ENCODE measurements at regions not wholly inside any gene's neighbourhood (a gene's known extent, or its start where the extent isn't known, plus 50 kb on each side); places are given as distances from the start of the nearest gene placed in this dataset.

DNA sequence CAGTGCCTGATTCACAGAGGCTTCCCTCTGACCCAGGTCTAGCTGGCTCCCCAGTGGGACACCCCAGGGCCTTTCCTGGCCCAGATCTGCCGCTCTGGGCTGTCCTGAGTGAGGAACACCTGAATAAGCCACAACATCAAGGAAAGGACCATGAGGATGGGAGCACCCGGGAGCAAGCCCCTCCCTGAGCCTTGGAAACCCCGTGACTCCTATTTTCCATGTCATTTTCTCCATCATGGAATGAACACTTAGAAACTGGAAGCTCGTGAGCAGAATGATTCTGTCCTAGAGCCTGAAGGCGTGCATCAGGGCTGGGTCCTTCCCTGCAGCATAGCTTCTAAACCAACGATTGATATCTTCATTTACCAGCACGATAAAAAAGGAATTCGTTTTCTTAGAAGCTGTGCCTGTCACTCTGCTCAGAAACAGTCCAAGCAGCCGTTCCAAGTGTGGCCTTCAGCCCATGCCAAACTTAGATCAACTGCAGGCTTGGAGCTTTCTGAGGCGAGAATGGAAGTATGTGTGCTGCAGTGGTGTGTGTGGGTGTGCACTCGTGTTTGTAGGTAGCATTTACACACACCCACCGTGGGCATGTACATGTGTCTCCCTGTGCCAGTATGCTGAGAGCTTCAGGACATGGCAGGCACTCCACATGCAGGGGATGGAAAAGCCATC lies 83.2 kb upstream of the FOXC1 start:
- ATAC-seq (ENCODE audit: low read depth) (no peak), DNase-seq (no peak)
- TF ChIP-seq, protein P1, sequence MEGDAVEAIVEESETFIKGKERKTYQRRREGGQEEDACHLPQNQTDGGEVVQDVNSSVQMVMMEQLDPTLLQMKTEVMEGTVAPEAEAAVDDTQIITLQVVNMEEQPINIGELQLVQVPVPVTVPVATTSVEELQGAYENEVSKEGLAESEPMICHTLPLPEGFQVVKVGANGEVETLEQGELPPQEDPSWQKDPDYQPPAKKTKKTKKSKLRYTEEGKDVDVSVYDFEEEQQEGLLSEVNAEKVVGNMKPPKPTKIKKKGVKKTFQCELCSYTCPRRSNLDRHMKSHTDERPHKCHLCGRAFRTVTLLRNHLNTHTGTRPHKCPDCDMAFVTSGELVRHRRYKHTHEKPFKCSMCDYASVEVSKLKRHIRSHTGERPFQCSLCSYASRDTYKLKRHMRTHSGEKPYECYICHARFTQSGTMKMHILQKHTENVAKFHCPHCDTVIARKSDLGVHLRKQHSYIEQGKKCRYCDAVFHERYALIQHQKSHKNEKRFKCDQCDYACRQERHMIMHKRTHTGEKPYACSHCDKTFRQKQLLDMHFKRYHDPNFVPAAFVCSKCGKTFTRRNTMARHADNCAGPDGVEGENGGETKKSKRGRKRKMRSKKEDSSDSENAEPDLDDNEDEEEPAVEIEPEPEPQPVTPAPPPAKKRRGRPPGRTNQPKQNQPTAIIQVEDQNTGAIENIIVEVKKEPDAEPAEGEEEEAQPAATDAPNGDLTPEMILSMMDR (IDR thresholded peaks at IDR 0.05) = no peak
- H3K27ac Mint-ChIP-seq = no peak overlapping the region
- CTCF ChIA-PET = no interaction called here
- peaks cover 8% of the 10 kb centered on the region for H3K4me1 Mint-ChIP-seq
- POLR2A ChIA-PET = no interaction called here
- no peaks in the 10 kb centered on the region for H3K9me3 Mint-ChIP-seq
- H3K4me3 Mint-ChIP-seq = no peak overlapping the region
- no peaks in the 10 kb centered on the region for H3K36me3 Mint-ChIP-seq (ENCODE audit: low read depth)
- peaks cover 29% of the 10 kb centered on the region for H3K27me3 Mint-ChIP-seq
- intact Hi-C loops (cut with micrococcal nuclease) = no loop called here

DNA sequence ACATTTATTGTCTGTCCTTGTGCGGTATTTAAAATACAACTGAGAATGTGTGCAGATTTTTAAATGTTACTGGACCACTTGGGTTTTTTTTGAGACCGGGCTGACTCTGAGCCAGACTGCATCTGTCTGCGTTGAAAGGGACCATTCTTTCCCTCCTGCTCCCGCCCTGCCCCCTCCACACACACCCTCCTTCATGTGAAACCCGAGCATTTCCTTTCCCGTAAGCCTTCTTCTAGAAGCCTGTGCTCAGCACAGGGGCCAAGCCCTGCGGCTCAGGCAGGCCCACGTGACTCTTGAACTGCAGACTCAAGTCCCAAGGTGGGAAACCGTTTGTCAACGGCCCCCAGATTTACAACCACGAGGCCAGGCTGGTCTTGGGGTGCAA lies 82.7 kb upstream of the FOXC1 start:
- ChIA-PET CTCF (no interaction called here), POLR2A (no interaction called here)
- ATAC-seq (ENCODE audit: low read depth) = no peak
- Mint-ChIP-seq H3K27me3 (peaks cover 25% of the 10 kb centered on the region), H3K9me3 (no peaks in the 10 kb centered on the region), H3K27ac (no peak overlapping the region), H3K36me3 (ENCODE audit: low read depth) (no peaks in the 10 kb centered on the region), H3K4me1 (peaks cover 8% of the 10 kb centered on the region), H3K4me3 (no peak overlapping the region)
- intact Hi-C loops (cut with micrococcal nuclease) = no loop called here
- TF ChIP-seq, protein P1 (IDR thresholded peaks at IDR 0.05) = no peak
- DNase-seq = no peak

DNA sequence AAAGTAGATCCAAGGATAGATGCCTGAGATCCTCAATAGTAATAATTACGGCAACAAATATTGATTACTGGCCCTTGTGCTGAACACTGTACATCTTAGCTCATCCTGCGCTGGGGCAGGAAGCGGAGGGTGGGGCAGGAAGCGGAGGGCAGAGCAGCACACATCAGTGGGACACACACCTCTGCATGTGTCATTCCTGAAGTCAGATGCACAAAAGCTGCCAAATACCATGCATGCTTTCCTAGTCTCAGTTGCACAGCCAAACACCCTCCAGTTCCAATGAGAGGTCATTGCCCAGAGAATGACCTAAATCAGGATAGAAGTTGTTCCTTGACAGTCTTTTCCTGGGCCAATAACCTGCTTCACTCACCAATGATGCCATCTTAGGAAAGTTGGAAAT lies 74.4 kb upstream of the FOXC1 start:
- Mint-ChIP-seq H3K4me3 (no peak overlapping the region), H3K36me3 (ENCODE audit: low read depth) (no peaks in the 10 kb centered on the region), H3K9me3 (no peaks in the 10 kb centered on the region), H3K4me1 (no peaks in the 10 kb centered on the region), H3K27ac (no peak overlapping the region), H3K27me3 (peaks cover 2% of the 10 kb centered on the region)
- ATAC-seq (ENCODE audit: low read depth) (no peak), DNase-seq (no peak)
- TF ChIP-seq, protein P1 (IDR thresholded peaks at IDR 0.05) = no peak
- intact Hi-C loops (cut with micrococcal nuclease) = no loop called here
- ChIA-PET POLR2A (no interaction called here), CTCF (no interaction called here)

DNA sequence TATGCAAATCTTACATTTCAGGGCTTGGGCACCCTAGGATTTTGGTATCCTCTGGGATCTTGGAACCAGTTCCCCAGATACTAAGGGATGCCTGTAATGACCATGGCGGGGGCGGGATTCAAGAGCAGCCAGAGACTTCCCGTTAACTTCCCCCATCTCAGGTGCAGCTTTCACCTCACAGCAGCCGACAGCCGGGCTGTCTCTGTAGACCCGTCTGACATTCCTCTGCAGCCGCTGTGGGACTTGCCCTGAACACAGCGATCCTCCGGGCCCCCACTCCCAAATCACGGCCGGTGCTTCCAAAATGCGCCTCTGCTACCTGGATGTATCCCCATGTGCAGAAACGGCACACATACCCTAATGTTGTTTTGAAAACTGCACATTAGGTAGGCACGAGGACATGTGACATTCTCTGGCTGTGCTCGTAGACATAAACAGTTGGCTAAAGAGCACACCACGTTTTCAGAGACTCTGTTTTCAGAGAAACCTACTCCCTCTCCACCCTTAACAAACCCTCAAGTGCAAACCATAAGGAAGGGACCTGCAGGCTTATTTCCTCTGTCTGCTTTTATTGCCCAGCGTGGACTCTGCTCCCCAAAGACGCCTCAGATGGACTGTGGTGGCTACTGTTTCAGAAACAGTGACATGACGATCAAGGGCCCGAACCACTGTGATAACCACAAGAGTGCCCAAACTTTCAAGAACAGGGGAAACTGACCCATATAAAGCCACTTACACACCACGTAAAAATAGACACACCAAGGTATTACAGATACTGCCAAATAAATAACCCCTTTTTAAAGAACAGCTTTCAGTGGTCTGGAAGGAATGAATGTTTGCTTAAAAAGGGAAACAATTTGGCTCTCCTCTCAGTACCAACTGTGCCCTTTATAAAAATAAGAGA lies 72.9 kb upstream of the FOXC1 start:
- ChIA-PET POLR2A (no interaction called here), CTCF (no interaction called here)
- intact Hi-C loops (cut with micrococcal nuclease) = no loop called here
- Mint-ChIP-seq H3K4me1 (no peaks in the 10 kb centered on the region), H3K9me3 (no peaks in the 10 kb centered on the region), H3K36me3 (ENCODE audit: low read depth) (no peaks in the 10 kb centered on the region), H3K27me3 (peaks cover 2% of the 10 kb centered on the region), H3K27ac (no peak overlapping the region), H3K4me3 (no peak overlapping the region)
- no peak for DNase-seq
- TF ChIP-seq, protein P1 (IDR thresholded peaks at IDR 0.05) = no peak
- ATAC-seq (ENCODE audit: low read depth) = no peak

DNA sequence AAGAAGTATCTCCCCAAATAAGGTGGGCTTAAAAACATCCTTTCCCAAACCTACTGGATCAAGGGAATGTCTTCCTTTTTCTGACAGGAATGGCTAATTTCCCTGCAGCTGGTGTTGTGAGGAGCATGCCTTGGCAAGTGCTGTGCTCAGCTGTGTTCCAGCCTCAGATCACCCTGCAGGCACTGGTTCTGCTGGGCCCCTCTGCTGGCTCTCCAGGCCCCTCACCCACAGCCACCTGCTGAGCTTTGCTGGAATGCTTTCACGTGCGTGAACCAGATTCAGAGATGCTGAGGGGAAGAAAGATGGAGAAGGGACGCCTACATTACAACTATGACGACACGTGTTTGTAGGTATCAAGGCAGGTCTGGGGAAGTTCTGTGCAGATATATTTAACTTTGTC lies 71.3 kb upstream of the FOXC1 start:
- no peaks in the 10 kb centered on the region for H3K4me1 Mint-ChIP-seq

More for the DNA sequence above, 71.3 kb upstream of the FOXC1 start:
- intact Hi-C loops (cut with micrococcal nuclease) = no loop called here
- Mint-ChIP-seq H3K27ac (no peak overlapping the region), H3K9me3 (peaks cover 5% of the 10 kb centered on the region), H3K4me3 (no peak overlapping the region), H3K36me3 (ENCODE audit: low read depth) (no peaks in the 10 kb centered on the region), H3K27me3 (peaks cover 2% of the 10 kb centered on the region)
- no peak for DNase-seq
- POLR2A ChIA-PET = no interaction called here
- TF ChIP-seq, protein P1 (IDR thresholded peaks at IDR 0.05) = no peak
- ATAC-seq (ENCODE audit: low read depth) = no peak
- CTCF ChIA-PET = no interaction called here

Measured in activated B cell treated with CpG ODN at 0.5 μM for 24 hours (primary cell).